GM23338 (cell line): ENCODE measurements at regions not wholly inside any gene's neighbourhood (a gene's known extent, or its start where the extent isn't known, plus 50 kb on each side); places are given as distances from the start of the nearest gene placed in this dataset.

Source experiments
- ATAC-seq: fragments of 200-7000 bp; cut with Tn5 transposase; 3 replicates; pipeline ENCODE4 v1.9.1; 2020
- DNase-seq: peaks from one replicate; pipeline ENCODE4 v3.0.0-alpha.2; 2015; ENCODE audit warnings: low spot score
- H2AFZ ChIP-seq: fragments of 200-600 bp; sonication (generic); 2 replicates; pipeline ENCODE4 v1.8.0; 2016; ENCODE audit warnings: antibody characterized with exemption, mild to moderate bottlenecking, moderate library complexity
- H3F3A ChIP-seq: fragments of 200-600 bp; sonication (generic); replicated peaks from 2 replicates; pipeline ENCODE4 v1.8.0; 2017; ENCODE audit warnings: antibody characterized with exemption, mixed run types, low read depth
- H3K27ac ChIP-seq: fragments of 200-600 bp; sonication (generic); 2 replicates; pipeline ENCODE4 v1.6.1; 2016; ENCODE audit warnings: low read depth
- H3K27me3 ChIP-seq: fragments of 200-600 bp; sonication (generic); 2 replicates; pipeline ENCODE4 v1.8.0; 2016; ENCODE audit warnings: mild to moderate bottlenecking, mixed run types, moderate library complexity; ENCODE audit not compliant: insufficient read depth
- H3K36me3 ChIP-seq: fragments of 200-600 bp; sonication (generic); 2 replicates; pipeline ENCODE4 v1.8.0; 2016; ENCODE audit warnings: mild to moderate bottlenecking; ENCODE audit not compliant: insufficient read depth
- H3K4me1 ChIP-seq: fragments of 200-600 bp; sonication (generic); 2 replicates; pipeline ENCODE4 v1.8.0; 2016; ENCODE audit warnings: mild to moderate bottlenecking, moderate library complexity; ENCODE audit not compliant: insufficient read depth
- H3K4me2 ChIP-seq: fragments of 200-600 bp; sonication (generic); 2 replicates; pipeline ENCODE4 v1.7.1; 2017; ENCODE audit warnings: mixed run types
- H3K4me3 ChIP-seq: fragments of 200-600 bp; sonication (generic); 2 replicates; pipeline ENCODE4 v1.6.1; 2016; ENCODE audit warnings: mixed run types
- H3K79me2 ChIP-seq: fragments of 200-600 bp; sonication (generic); replicated peaks from 2 replicates; pipeline ENCODE4 v1.8.0; 2017; ENCODE audit warnings: mild to moderate bottlenecking; ENCODE audit not compliant: insufficient read depth
- H3K9me2 ChIP-seq: fragments of 200-600 bp; sonication (generic); 2 replicates; pipeline ENCODE4 v1.8.0; 2017; ENCODE audit not compliant: insufficient read depth
- H4K20me1 ChIP-seq: fragments of 200-600 bp; sonication (generic); replicated peaks from 2 replicates; pipeline ENCODE4 v1.8.0; 2017; ENCODE audit warnings: mild to moderate bottlenecking; ENCODE audit not compliant: insufficient read depth
- H3K27ac Mint-ChIP-seq: 2 replicates; pipeline ENCODE4 v1.8.0; 2020; ENCODE audit warnings: inconsistent platforms, mild to moderate bottlenecking, moderate library complexity, mixed read lengths
- H3K27me3 Mint-ChIP-seq: 3 replicates; pipeline ENCODE4 v1.8.0; 2022; ENCODE audit warnings: low read depth, mild to moderate bottlenecking, moderate library complexity, mixed read lengths, inconsistent platforms; ENCODE audit not compliant: insufficient read depth, poor library complexity
- H3K36me3 Mint-ChIP-seq: 3 replicates; pipeline ENCODE4 v1.8.0; 2021; ENCODE audit warnings: low read depth, mild to moderate bottlenecking, inconsistent platforms, moderate library complexity, mixed read lengths
- H3K4me1 Mint-ChIP-seq: 3 replicates; pipeline ENCODE4 v1.8.0; 2020; ENCODE audit warnings: mild to moderate bottlenecking, inconsistent platforms, mixed read lengths
- H3K4me3 Mint-ChIP-seq: 3 replicates; pipeline ENCODE4 v1.8.0; 2021; ENCODE audit warnings: moderate library complexity, mild to moderate bottlenecking, inconsistent platforms, mixed read lengths
- H3K9me3 Mint-ChIP-seq: 3 replicates; pipeline ENCODE4 v1.8.0; 2020; ENCODE audit warnings: moderate library complexity, mild to moderate bottlenecking, inconsistent platforms, mixed read lengths
- EZH2 ChIP-seq: fragments of 200-600 bp; sonication (generic); IDR thresholded peaks from one replicate; pipeline ENCODE4 v1.8.0; 2017; ENCODE audit warnings: antibody characterized with exemption, mild to moderate bottlenecking, low read depth; ENCODE audit not compliant: unreplicated experiment
- EZH2phosphoT487 ChIP-seq: fragments of 200-600 bp; sonication (generic); IDR thresholded peaks from one replicate; pipeline ENCODE4 v1.8.1; 2018; ENCODE audit warnings: antibody characterized with exemption; ENCODE audit not compliant: unreplicated experiment
- POLR2AphosphoS5 ChIP-seq: IDR thresholded peaks from 2 replicates; pipeline ENCODE4 v1.6.1; 2016; ENCODE audit warnings: antibody characterized with exemption, low read depth
- STAT1 ChIP-seq: IDR thresholded peaks from one replicate; pipeline ENCODE4 v1.6.1; 2016; ENCODE audit warnings: antibody characterized with exemption; ENCODE audit not compliant: unreplicated experiment
- ZNF114 ChIP-seq: fragments of 250-450 bp; sonication (Bioruptor Pico); IDR thresholded peaks from 2 replicates; pipeline ENCODE4 v1.5.0; 2020; ENCODE audit warnings: mild to moderate bottlenecking, moderate library complexity
- TF ChIP-seq, protein P1 (sequence below): IDR thresholded peaks from 2 replicates; pipeline ENCODE4 v1.6.1; 2016; ENCODE audit warnings: antibody characterized with exemption
- TF ChIP-seq, protein P2 (sequence below): IDR thresholded peaks from one replicate; pipeline ENCODE4 v1.6.1; 2018; ENCODE audit warnings: antibody characterized with exemption; ENCODE audit not compliant: unreplicated experiment

DNA sequence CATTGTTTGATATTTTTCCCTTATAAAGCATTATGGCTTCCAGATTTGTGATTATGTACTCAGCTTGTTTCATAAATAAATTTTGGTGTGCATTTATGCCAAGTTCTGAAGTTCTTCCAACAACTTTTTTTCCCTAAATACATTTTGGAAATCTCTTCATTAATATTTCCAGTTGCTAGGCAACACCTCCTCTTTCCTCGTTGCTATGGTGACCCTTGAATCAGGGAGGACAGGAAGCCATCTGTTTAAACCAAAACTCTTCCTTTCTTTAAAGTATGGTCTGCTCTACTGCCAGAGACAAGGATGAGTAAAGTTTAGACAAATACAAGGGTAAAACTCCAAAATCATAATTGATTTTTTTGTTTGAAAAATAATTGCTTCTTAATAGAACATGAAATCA lies 779.3 kb downstream of the CDH9 start:
- Mint-ChIP-seq H3K4me1 (no peaks in the 10 kb centered on the region), H3K36me3 (no peaks in the 10 kb centered on the region), H3K27me3 (no peaks in the 10 kb centered on the region), H3K4me3 (no peak overlapping the region), H3K9me3 (peaks cover 13% of the 10 kb centered on the region; the same call in 2 of the 3 replicates), H3K27ac (no peak overlapping the region)
- no peak overlapping the region for H2AFZ ChIP-seq
- no peak overlapping the region for H3K4me3 ChIP-seq
- no peaks in the 10 kb centered on the region for H3K79me2 ChIP-seq
- H3K27me3 ChIP-seq, result no peaks in the 10 kb centered on the region
- ATAC-seq, result no peak
- no peaks in the 10 kb centered on the region for H3K4me1 ChIP-seq
- no peaks in the 10 kb centered on the region for H3F3A ChIP-seq
- no peak overlapping the region for H3K27ac ChIP-seq
- no peaks in the 10 kb centered on the region for H4K20me1 ChIP-seq
- peaks cover 7% of the 10 kb centered on the region for H3K9me2 ChIP-seq
- no peaks in the 10 kb centered on the region for H3K36me3 ChIP-seq
- DNase-seq, result peak; percentile 38
- TF ChIP-seq EZH2 (no peak), ZNF114 (CRISPR knock-in tag) (no peak)
- TF ChIP-seq, protein P1, sequence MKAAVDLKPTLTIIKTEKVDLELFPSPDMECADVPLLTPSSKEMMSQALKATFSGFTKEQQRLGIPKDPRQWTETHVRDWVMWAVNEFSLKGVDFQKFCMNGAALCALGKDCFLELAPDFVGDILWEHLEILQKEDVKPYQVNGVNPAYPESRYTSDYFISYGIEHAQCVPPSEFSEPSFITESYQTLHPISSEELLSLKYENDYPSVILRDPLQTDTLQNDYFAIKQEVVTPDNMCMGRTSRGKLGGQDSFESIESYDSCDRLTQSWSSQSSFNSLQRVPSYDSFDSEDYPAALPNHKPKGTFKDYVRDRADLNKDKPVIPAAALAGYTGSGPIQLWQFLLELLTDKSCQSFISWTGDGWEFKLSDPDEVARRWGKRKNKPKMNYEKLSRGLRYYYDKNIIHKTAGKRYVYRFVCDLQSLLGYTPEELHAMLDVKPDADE, result no peak
- TF ChIP-seq, protein P2, sequence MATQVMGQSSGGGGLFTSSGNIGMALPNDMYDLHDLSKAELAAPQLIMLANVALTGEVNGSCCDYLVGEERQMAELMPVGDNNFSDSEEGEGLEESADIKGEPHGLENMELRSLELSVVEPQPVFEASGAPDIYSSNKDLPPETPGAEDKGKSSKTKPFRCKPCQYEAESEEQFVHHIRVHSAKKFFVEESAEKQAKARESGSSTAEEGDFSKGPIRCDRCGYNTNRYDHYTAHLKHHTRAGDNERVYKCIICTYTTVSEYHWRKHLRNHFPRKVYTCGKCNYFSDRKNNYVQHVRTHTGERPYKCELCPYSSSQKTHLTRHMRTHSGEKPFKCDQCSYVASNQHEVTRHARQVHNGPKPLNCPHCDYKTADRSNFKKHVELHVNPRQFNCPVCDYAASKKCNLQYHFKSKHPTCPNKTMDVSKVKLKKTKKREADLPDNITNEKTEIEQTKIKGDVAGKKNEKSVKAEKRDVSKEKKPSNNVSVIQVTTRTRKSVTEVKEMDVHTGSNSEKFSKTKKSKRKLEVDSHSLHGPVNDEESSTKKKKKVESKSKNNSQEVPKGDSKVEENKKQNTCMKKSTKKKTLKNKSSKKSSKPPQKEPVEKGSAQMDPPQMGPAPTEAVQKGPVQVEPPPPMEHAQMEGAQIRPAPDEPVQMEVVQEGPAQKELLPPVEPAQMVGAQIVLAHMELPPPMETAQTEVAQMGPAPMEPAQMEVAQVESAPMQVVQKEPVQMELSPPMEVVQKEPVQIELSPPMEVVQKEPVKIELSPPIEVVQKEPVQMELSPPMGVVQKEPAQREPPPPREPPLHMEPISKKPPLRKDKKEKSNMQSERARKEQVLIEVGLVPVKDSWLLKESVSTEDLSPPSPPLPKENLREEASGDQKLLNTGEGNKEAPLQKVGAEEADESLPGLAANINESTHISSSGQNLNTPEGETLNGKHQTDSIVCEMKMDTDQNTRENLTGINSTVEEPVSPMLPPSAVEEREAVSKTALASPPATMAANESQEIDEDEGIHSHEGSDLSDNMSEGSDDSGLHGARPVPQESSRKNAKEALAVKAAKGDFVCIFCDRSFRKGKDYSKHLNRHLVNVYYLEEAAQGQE, result no peak
- no peak overlapping the region for H3K4me2 ChIP-seq

- Mint-ChIP-seq H3K36me3 (peaks cover 3% of the 10 kb centered on the region; the same call in 2 of the 3 replicates), H3K27me3 (peaks cover 3% of the 10 kb centered on the region), H3K4me1 (no peaks in the 10 kb centered on the region), H3K4me3 (no peak overlapping the region), H3K27ac (no peak overlapping the region), H3K9me3 (peaks cover 15% of the 10 kb centered on the region)
- Histone ChIP-seq H3K27me3 (peaks cover 4% of the 10 kb centered on the region; the same call in 1 of the 2 replicates), H3K4me1 (no peaks in the 10 kb centered on the region), H3F3A (no peaks in the 10 kb centered on the region), H3K79me2 (no peaks in the 10 kb centered on the region), H2AFZ (no peak overlapping the region), H3K4me2 (no peak overlapping the region), H3K27ac (no peak overlapping the region), H3K4me3 (no peak overlapping the region), H4K20me1 (no peaks in the 10 kb centered on the region), H3K36me3 (0 out of 2 replicates have a peak, but pooled peaks cover 4% of the 10 kb centered on the region), H3K9me2 (no peaks in the 10 kb centered on the region)
- ATAC-seq, result no peak
- DNase-seq, result no peak
- TF ChIP-seq POLR2AphosphoS5 (no peak), EZH2phosphoT487 (no peak), STAT1 (no peak)
- TF ChIP-seq, protein P2, result no peak
These were observed 793.1 kb downstream of the CDH9 start for GRCh38 chr5:26245321-26245720.
